HepG2 (cell line): ENCODE measurements at regions not wholly inside any gene's neighbourhood (a gene's known extent, or its start where the extent isn't known, plus 50 kb on each side); places are given as distances from the start of the nearest gene placed in this dataset.

ENCODE experiments used
- ATAC-seq: fragments of 200-7000 bp; cut with Tn5 transposase; 3 replicates; pipeline ENCODE4 v1.9.1; 2020; ENCODE audit warnings: mild to moderate bottlenecking, moderate library complexity
- BruUV-seq: library from RNA; stranded (reverse); fragments of 400-500 nt; replicated peaks from 2 replicates; lab custom pipeline; 2021; lab: Mats Ljungman, UMichigan
- CTCF ChIA-PET: fragments of 300-600 bp; formaldehyde crosslinking; extraction: SDS; loops from one replicate; lab custom pipeline; 2021; ENCODE audit warnings: low total read pairs, inconsistent platforms, low intra/inter-chr PET ratio; lab: Yijun Ruan, JAX
- POLR2A ChIA-PET: fragments of 350-600 bp; sonication (Branson Sonifier 250); formaldehyde crosslinking; loops from one replicate; lab custom pipeline; 2020; ENCODE audit warnings: antibody characterized with exemption, inconsistent platforms; lab: Yijun Ruan, JAX
- DNase-seq: peaks from one replicate; pipeline ENCODE4 v3.0.0-alpha.2; 2015; ENCODE audit warnings: low spot score
- FAIRE-seq: peaks from 3 replicates; lab custom pipeline; 2011; peaks lifted over from hg19 to GRCh38; lab: Jason Lieb, UNC
- H2AFZ ChIP-seq: one replicate; pipeline ENCODE4 v1.6.1; 2011; ENCODE audit warnings: low read length, inconsistent platforms
- H3K27ac ChIP-seq: fragments of 300-600 bp; 3 replicates; pipeline ENCODE4 v1.8.0; 2011; ENCODE audit warnings: mixed run types, mild to moderate bottlenecking, mixed read lengths, low read length, inconsistent platforms; ENCODE audit not compliant: insufficient read depth; ENCODE audit errors: extremely low read length
- H3K27me3 ChIP-seq, 2 experiments: fragments of 200-600 bp in 1 of 2; 2 replicates in 1 of 2; 3 replicates in 1 of 2; pipeline versions ENCODE4 v1.6.0 to v1.8.0; 2011; ENCODE audit warnings: low read length in 2 of 2, mild to moderate bottlenecking in 2 of 2, moderate library complexity in 2 of 2, inconsistent platforms in 1 of 2; ENCODE audit not compliant: insufficient read depth in 2 of 2, control insufficient read depth in 1 of 2
- H3K36me3 ChIP-seq, 2 experiments: fragments of 200-600 bp in 1 of 2; replicated peaks in 1 of 2; 2 replicates in 1 of 2; 3 replicates in 1 of 2; pipeline versions ENCODE4 v1.5.1 to v1.8.0; 2011; ENCODE audit warnings: low read length in 2 of 2, inconsistent platforms in 1 of 2; ENCODE audit not compliant: insufficient read depth in 2 of 2, control insufficient read depth in 1 of 2
- H3K4me1 ChIP-seq: 2 replicates; pipeline ENCODE4 v1.5.1; 2012; ENCODE audit warnings: low read length, inconsistent platforms; ENCODE audit not compliant: insufficient read depth
- H3K4me2 ChIP-seq: 2 replicates; pipeline ENCODE4 v1.6.0; 2011; ENCODE audit warnings: low read depth, low read length, inconsistent platforms
- H3K4me3 ChIP-seq, 3 experiments: fragments of 200-600 bp in 1 of 3; sonication (generic), shearing (Covaris generic) in 1 of 3; replicated peaks in 1 of 3; 2 replicates each; pipeline ENCODE4 v1.5.1; 2011 to 2016; ENCODE audit warnings: low read length in 3 of 3, inconsistent platforms in 2 of 3, low read depth in 2 of 3, mild to moderate bottlenecking in 2 of 3, control low read depth in 1 of 3, mixed read lengths in 1 of 3; ENCODE audit not compliant: insufficient read depth in 1 of 3
- H3K79me2 ChIP-seq: one replicate; pipeline ENCODE4 v1.6.1; 2011; ENCODE audit warnings: low read length, inconsistent platforms; ENCODE audit not compliant: insufficient read depth
- H3K9ac ChIP-seq: 2 replicates; pipeline ENCODE4 v1.6.0; 2011; ENCODE audit warnings: mild to moderate bottlenecking, low read depth, low read length, inconsistent platforms; ENCODE audit not compliant: insufficient read depth
- H3K9me3 ChIP-seq: 2 replicates; pipeline ENCODE4 v1.5.1; 2012; ENCODE audit warnings: mild to moderate bottlenecking, low read length
- H4K20me1 ChIP-seq: 2 replicates; pipeline ENCODE4 v1.6.0; 2011; ENCODE audit warnings: inconsistent platforms, mild to moderate bottlenecking, low read length, moderate library complexity; ENCODE audit not compliant: insufficient read depth
- EHMT2 ChIP-seq: fragments of 200-600 bp; sonication (generic); IDR thresholded peaks from 2 replicates; pipeline ENCODE4 v1.7.0; 2017; ENCODE audit warnings: antibody characterized with exemption, low read depth, low read length, borderline replicate concordance
- HNF4G ChIP-seq, 2 experiments: sonication (generic) in 1 of 2; formaldehyde crosslinking in 1 of 2; IDR thresholded peaks; 2 replicates each; pipeline versions ENCODE4 v1.4.0 to v1.6.1; 2011 to 2020; ENCODE audit warnings: borderline replicate concordance in 2 of 2, low read depth in 2 of 2, mild to moderate bottlenecking in 2 of 2, low read length in 1 of 2, missing genetic modification reagents in 1 of 2, moderate library complexity in 1 of 2
- JARID2 ChIP-seq: sonication (generic); formaldehyde crosslinking; IDR thresholded peaks from 2 replicates; pipeline ENCODE4 v1.8.1; 2023; ENCODE audit warnings: missing genetic modification reagents, inconsistent platforms; ENCODE audit not compliant: insufficient replicate concordance
- MTA1 ChIP-seq: sonication (generic); formaldehyde crosslinking; IDR thresholded peaks from 2 replicates; pipeline ENCODE4 v1.4.0; 2020; ENCODE audit warnings: missing genetic modification reagents, mild to moderate bottlenecking, borderline replicate concordance
- MTA3 ChIP-seq: sonication (generic); formaldehyde crosslinking; IDR thresholded peaks from 2 replicates; pipeline ENCODE4 v1.4.0; 2020; ENCODE audit warnings: missing genetic modification reagents
- RXRA ChIP-seq: sonication (generic); formaldehyde crosslinking; IDR thresholded peaks from 2 replicates; pipeline ENCODE4 v1.5.1; 2020; ENCODE audit warnings: missing genetic modification reagents
- STAG1 ChIP-seq: sonication (generic); formaldehyde crosslinking; IDR thresholded peaks from 2 replicates; pipeline ENCODE4 v1.4.0; 2020; ENCODE audit warnings: missing genetic modification reagents
- ZBTB25 ChIP-seq: IDR thresholded peaks from 2 replicates; pipeline ENCODE4 v1.6.1; 2018; ENCODE audit warnings: missing genetic modification reagents
- ZMYM2 ChIP-seq: sonication (generic); formaldehyde crosslinking; IDR thresholded peaks from 2 replicates; pipeline ENCODE4 v1.8.0; 2022; ENCODE audit warnings: mild to moderate bottlenecking, missing genetic modification reagents
- ZNF329 ChIP-seq: sonication (generic); formaldehyde crosslinking; IDR thresholded peaks from 2 replicates; pipeline ENCODE4 v1.9.0; 2021; ENCODE audit warnings: low read depth, mild to moderate bottlenecking, missing genetic modification reagents
- ZNF446 ChIP-seq: sonication (generic); formaldehyde crosslinking; IDR thresholded peaks from 2 replicates; pipeline ENCODE4 v1.5.0; 2020; ENCODE audit warnings: mild to moderate bottlenecking, missing genetic modification reagents
- ZNF503 ChIP-seq: sonication (generic); formaldehyde crosslinking; IDR thresholded peaks from 2 replicates; pipeline ENCODE4 v1.4.0; 2020; ENCODE audit warnings: missing genetic modification reagents
- ZNF709 ChIP-seq: sonication (generic); formaldehyde crosslinking; IDR thresholded peaks from 2 replicates; pipeline ENCODE4 v1.5.0; 2020; ENCODE audit warnings: mild to moderate bottlenecking, missing genetic modification reagents
- ZNF720 ChIP-seq: sonication (generic); formaldehyde crosslinking; IDR thresholded peaks from 2 replicates; pipeline ENCODE4 v1.4.0; 2020; ENCODE audit warnings: missing genetic modification reagents
- ZZZ3 ChIP-seq: sonication (generic); formaldehyde crosslinking; IDR thresholded peaks from 2 replicates; pipeline ENCODE4 v1.4.0; 2020; ENCODE audit warnings: missing genetic modification reagents, mild to moderate bottlenecking, borderline replicate concordance
- WGBS: methylation state at CpG from one replicate; pipeline ENCODE4 v1.1.6; 2017; ENCODE audit warnings: low lambda C conversion rate; 5-methylcytosine and 5-hydroxymethylcytosine counted together
- in situ Hi-C: cut with HindIII; loops from 2 replicates; pipeline ENCODE4 v1.10.0; 2017; ENCODE audit warnings: low pct_unique_long_range_greater_than_20kb; ENCODE audit not compliant: extremely low pct_ligation_motif_present
- intact Hi-C: fragments of 100-400 bp; cut with micrococcal nuclease; formaldehyde crosslinking; loops from one replicate; pipeline ENCODE4 v1.10.0; 2022; ENCODE audit not compliant: unreplicated experiment
- TF ChIP-seq, protein P1 (sequence below): IDR thresholded peaks from 2 replicates; pipeline ENCODE4 v1.6.1; 2018; ENCODE audit warnings: missing genetic modification reagents, mild to moderate bottlenecking, missing compliant biosample characterization
- TF ChIP-seq, protein P2 (sequence below): sonication (generic); formaldehyde crosslinking; IDR thresholded peaks from 2 replicates; pipeline ENCODE4 v1.5.0; 2020; ENCODE audit warnings: mild to moderate bottlenecking, missing genetic modification reagents
- TF ChIP-seq, protein P3 (sequence below), 2 experiments: fragments of 450-650 bp in 1 of 2; sonication (generic) in 1 of 2; formaldehyde crosslinking; IDR thresholded peaks; 2 replicates each; pipeline versions ENCODE4 v1.5.0 to v1.8.0; 2020 to 2022; ENCODE audit warnings: mild to moderate bottlenecking in 1 of 2, missing genetic modification reagents in 1 of 2

GRCh38 chr4:163815776-163816175 lies 321.3 kb downstream of the TMA16 start (continued):
- TF ChIP-seq, protein P1, sequence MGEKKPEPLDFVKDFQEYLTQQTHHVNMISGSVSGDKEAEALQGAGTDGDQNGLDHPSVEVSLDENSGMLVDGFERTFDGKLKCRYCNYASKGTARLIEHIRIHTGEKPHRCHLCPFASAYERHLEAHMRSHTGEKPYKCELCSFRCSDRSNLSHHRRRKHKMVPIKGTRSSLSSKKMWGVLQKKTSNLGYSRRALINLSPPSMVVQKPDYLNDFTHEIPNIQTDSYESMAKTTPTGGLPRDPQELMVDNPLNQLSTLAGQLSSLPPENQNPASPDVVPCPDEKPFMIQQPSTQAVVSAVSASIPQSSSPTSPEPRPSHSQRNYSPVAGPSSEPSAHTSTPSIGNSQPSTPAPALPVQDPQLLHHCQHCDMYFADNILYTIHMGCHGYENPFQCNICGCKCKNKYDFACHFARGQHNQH (CRISPR knock-in tag), result no peak
- no peak for TF ChIP-seq STAG1 (CRISPR knock-in tag)

- no peak overlapping the region for H3K4me3 ChIP-seq
- no peaks in the 10 kb centered on the region for H3K27me3 ChIP-seq
- H3K4me1 ChIP-seq, result no peaks in the 10 kb centered on the region
- 0% methylated on average over 1 of the region's 1 CpG for WGBS
- H2AFZ ChIP-seq, result no peak overlapping the region
- intact Hi-C loops (no loop called here), in situ Hi-C loops (no loop called here)
- ATAC-seq (no peak), FAIRE-seq (no peak), DNase-seq (no peak)
- H3K9me3 ChIP-seq, result no peaks in the 10 kb centered on the region
- ChIA-PET POLR2A (no interaction called here), CTCF (no interaction called here)
- H3K79me2 ChIP-seq, result no peaks in the 10 kb centered on the region
- no peak overlapping the region for H3K9ac ChIP-seq
- no peak overlapping the region for H3K4me2 ChIP-seq
- H3K27ac ChIP-seq, result no peak overlapping the region
- BruUV-seq, result no TSS peak
- no peaks in the 10 kb centered on the region for H3K36me3 ChIP-seq
- no peaks in the 10 kb centered on the region for H4K20me1 ChIP-seq
- no peak for TF ChIP-seq JARID2
- TF ChIP-seq ZNF503 (CRISPR knock-in tag), result no peak
- TF ChIP-seq ZZZ3 (CRISPR knock-in tag), result no peak
- TF ChIP-seq, protein P2, sequence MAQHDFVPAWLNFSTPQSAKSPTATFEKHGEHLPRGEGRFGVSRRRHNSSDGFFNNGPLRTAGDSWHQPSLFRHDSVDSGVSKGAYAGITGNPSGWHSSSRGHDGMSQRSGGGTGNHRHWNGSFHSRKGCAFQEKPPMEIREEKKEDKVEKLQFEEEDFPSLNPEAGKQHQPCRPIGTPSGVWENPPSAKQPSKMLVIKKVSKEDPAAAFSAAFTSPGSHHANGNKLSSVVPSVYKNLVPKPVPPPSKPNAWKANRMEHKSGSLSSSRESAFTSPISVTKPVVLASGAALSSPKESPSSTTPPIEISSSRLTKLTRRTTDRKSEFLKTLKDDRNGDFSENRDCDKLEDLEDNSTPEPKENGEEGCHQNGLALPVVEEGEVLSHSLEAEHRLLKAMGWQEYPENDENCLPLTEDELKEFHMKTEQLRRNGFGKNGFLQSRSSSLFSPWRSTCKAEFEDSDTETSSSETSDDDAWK (CRISPR knock-in tag), result no peak
- no peak for TF ChIP-seq HNF4G (IDR thresholded peaks at IDR 0.05; ENCODE audit: borderline replicate concordance, low read depth, low read length)
- no peak for TF ChIP-seq HNF4G (CRISPR knock-in tag; IDR thresholded peaks at IDR 0.05; ENCODE audit: borderline replicate concordance, low read depth)
- no peak for TF ChIP-seq ZNF446 (CRISPR knock-in tag)
- no peak for TF ChIP-seq ZNF709 (CRISPR knock-in tag)
- TF ChIP-seq ZNF720, result no peak
- TF ChIP-seq, protein P3, sequence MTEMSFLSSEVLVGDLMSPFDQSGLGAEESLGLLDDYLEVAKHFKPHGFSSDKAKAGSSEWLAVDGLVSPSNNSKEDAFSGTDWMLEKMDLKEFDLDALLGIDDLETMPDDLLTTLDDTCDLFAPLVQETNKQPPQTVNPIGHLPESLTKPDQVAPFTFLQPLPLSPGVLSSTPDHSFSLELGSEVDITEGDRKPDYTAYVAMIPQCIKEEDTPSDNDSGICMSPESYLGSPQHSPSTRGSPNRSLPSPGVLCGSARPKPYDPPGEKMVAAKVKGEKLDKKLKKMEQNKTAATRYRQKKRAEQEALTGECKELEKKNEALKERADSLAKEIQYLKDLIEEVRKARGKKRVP (CRISPR knock-in tag; IDR thresholded peaks at IDR 0.05), result no peak
- no peak for TF ChIP-seq ZBTB25 (CRISPR knock-in tag)
- no peak for TF ChIP-seq EHMT2
- TF ChIP-seq ZMYM2 (CRISPR knock-in tag), result no peak
- no peak for TF ChIP-seq MTA1 (CRISPR knock-in tag)
- TF ChIP-seq ZNF329 (CRISPR knock-in tag), result no peak
- TF ChIP-seq RXRA (CRISPR knock-in tag), result no peak
- TF ChIP-seq MTA3 (CRISPR knock-in tag), result no peak
Measured at GRCh38 chr4:163816494-163816893, 322.0 kb downstream of the TMA16 start.
